HFFc6 (cell line): ENCODE measurements at regions not wholly inside any gene's neighbourhood (a gene's known extent, or its start where the extent isn't known, plus 50 kb on each side); places are given as distances from the start of the nearest gene placed in this dataset.

Experiments used
- DNase-seq: peaks from one replicate; pipeline ENCODE4 v3.0.0-alpha.2; 2018
- H3K27ac Mint-ChIP-seq: 2 replicates; pipeline ENCODE4 v1.8.0; 2020; ENCODE audit warnings: mild to moderate bottlenecking, mixed read lengths
- H3K27me3 Mint-ChIP-seq: 2 replicates; pipeline ENCODE4 v1.8.0; 2021; ENCODE audit warnings: mild to moderate bottlenecking, moderate library complexity, mixed read lengths; ENCODE audit not compliant: insufficient read depth
- H3K36me3 Mint-ChIP-seq: 2 replicates; pipeline ENCODE4 v1.8.0; 2021; ENCODE audit warnings: low read depth, mixed read lengths
- H3K4me1 Mint-ChIP-seq: 2 replicates; pipeline ENCODE4 v1.8.0; 2020; ENCODE audit warnings: low read depth, mixed read lengths
- H3K4me3 Mint-ChIP-seq: 2 replicates; pipeline ENCODE4 v1.8.0; 2020; ENCODE audit warnings: mild to moderate bottlenecking, moderate library complexity, mixed read lengths
- H3K9me3 Mint-ChIP-seq: 2 replicates; pipeline ENCODE4 v1.8.0; 2020; ENCODE audit warnings: mild to moderate bottlenecking, mixed read lengths
- CTCF ChIP-seq: fragments of 200-600 bp; sonication (generic); IDR thresholded peaks from 2 replicates; pipeline ENCODE4 v1.5.0; 2021; ENCODE audit warnings: antibody characterized with exemption, mild to moderate bottlenecking

GRCh38 chr2:138116456-138116855 lies 152.2 kb downstream of the HNMT start:
- Mint-ChIP-seq H3K9me3 (no peaks in the 10 kb centered on the region), H3K36me3 (no peaks in the 10 kb centered on the region), H3K4me3 (no peak overlapping the region), H3K27ac (no peak overlapping the region), H3K4me1 (no peaks in the 10 kb centered on the region), H3K27me3 (peaks cover 5% of the 10 kb centered on the region; the same call in 1 of the 2 replicates)
- no peak for TF ChIP-seq CTCF
- no peak for DNase-seq

- no peaks in the 10 kb centered on the region for H3K36me3 Mint-ChIP-seq
- H3K27ac Mint-ChIP-seq, result no peak overlapping the region
- H3K9me3 Mint-ChIP-seq, result no peaks in the 10 kb centered on the region
- peaks cover 5% of the 10 kb centered on the region; the same call in 1 of the 2 replicates for H3K27me3 Mint-ChIP-seq
- H3K4me1 Mint-ChIP-seq, result no peaks in the 10 kb centered on the region
- TF ChIP-seq CTCF, result no peak
- no peak overlapping the region for H3K4me3 Mint-ChIP-seq
- DNase-seq, result no peak
Measured at GRCh38 chr2:138121666-138122661, 157.7 kb downstream of the HNMT start.

DNA sequence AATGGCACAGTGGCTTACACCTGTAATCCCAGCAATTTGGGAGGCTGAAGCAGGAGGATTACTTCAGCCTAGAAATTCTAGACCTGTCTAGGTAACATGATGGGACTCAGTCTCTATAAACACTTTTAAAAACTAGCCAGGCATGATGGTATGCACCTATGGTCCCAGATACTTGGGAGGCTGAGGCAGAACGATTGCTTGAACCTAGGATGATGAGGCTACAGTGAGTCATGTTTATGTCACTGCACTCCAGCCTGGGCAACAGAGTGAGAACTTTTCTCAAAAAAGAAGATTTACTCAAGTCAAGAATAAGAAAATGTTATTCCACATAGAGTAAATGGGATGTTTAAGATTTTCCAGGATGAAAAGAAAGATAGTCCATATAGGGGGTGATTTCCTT lies 158.6 kb downstream of the HNMT start:
- no peak for DNase-seq
- peaks cover 3% of the 10 kb centered on the region; the same call in 1 of the 2 replicates for H3K27me3 Mint-ChIP-seq
- no peaks in the 10 kb centered on the region for H3K4me1 Mint-ChIP-seq
- H3K27ac Mint-ChIP-seq, result no peak overlapping the region
- TF ChIP-seq CTCF, result no peak
- no peak overlapping the region for H3K4me3 Mint-ChIP-seq
- H3K36me3 Mint-ChIP-seq, result no peaks in the 10 kb centered on the region
- H3K9me3 Mint-ChIP-seq, result no peaks in the 10 kb centered on the region

DNA sequence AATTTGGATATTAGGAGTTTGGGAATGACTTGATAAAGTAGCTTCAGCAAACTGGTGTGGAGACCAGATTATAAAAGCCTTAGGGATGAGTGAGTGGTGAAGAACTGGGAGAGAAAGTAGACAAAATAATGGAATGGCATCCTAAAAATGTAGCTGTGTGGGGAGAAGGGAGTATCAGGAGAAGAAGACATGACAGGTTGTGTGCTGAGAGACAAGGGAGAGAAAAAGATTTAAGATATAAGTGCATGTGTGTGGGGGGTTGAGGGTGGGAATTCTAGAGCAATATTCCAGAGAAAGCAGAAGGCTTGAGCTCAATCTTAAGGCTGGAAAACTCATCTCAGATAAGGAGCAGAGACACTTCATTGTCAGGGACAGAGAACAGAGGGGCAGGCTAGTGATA lies 159.5 kb downstream of the HNMT start:
- no peak for TF ChIP-seq CTCF
- Mint-ChIP-seq H3K4me3 (no peak overlapping the region), H3K4me1 (no peaks in the 10 kb centered on the region), H3K9me3 (no peaks in the 10 kb centered on the region), H3K36me3 (no peaks in the 10 kb centered on the region), H3K27me3 (no peaks in the 10 kb centered on the region), H3K27ac (no peak overlapping the region)
- no peak for DNase-seq

GRCh38 chr2:138124521-138124920 lies 160.2 kb downstream of the HNMT start:
- H3K9me3 Mint-ChIP-seq, result no peaks in the 10 kb centered on the region
- no peak for TF ChIP-seq CTCF
- no peaks in the 10 kb centered on the region for H3K36me3 Mint-ChIP-seq
- peaks cover 1% of the 10 kb centered on the region; the same call in 1 of the 2 replicates for H3K4me1 Mint-ChIP-seq
- no peak overlapping the region for H3K4me3 Mint-ChIP-seq
- DNase-seq, result no peak
- no peaks in the 10 kb centered on the region for H3K27me3 Mint-ChIP-seq
- H3K27ac Mint-ChIP-seq, result no peak overlapping the region
